PC-9 (cell line): ENCODE measurements at regions not wholly inside any gene's neighbourhood (a gene's known extent, or its start where the extent isn't known, plus 50 kb on each side); places are given as distances from the start of the nearest gene placed in this dataset.

Source experiments
- CTCF ChIP-seq: fragments of 200-600 bp; sonication (generic); conservative IDR thresholded peaks from 2 replicates; pipeline ENCODE4 v1.6.1; 2017; ENCODE audit warnings: mixed run types, antibody characterized with exemption, mild to moderate bottlenecking, moderate library complexity
- EZH2 ChIP-seq: fragments of 200-600 bp; sonication (generic); IDR thresholded peaks from 2 replicates; pipeline ENCODE4 v1.8.0; 2017; ENCODE audit warnings: antibody characterized with exemption, low read depth

GRCh38 chr10:57654856-57655255 lies 612.8 kb downstream of the IPMK start:
- TF ChIP-seq CTCF (no peak), EZH2 (no peak)
